Stimulated activated CD8-positive, alpha-beta memory T cell treated with anti-CD3 and anti-CD28 coated beads, Interleukin-7, amount 100 ng/mL, for 24 hours (primary cell): ENCODE measurements at regions not wholly inside any gene's neighbourhood (a gene's known extent, or its start where the extent isn't known, plus 50 kb on each side); places are given as distances from the start of the nearest gene placed in this dataset.

ENCODE experiments used
- DNase-seq: peaks from one replicate; pipeline ENCODE4 v3.0.0-alpha.2; 2020; ENCODE audit warnings: low read depth

- DNase-seq: no peak
These were observed 50.4 kb downstream of the RTL9 start for GRCh38 chrX:110408949-110409588.

- no peak for DNase-seq
These were observed 51.3 kb downstream of the RTL9 start for GRCh38 chrX:110409925-110410324.

- DNase-seq: no peak
These were observed 52.0 kb downstream of the RTL9 start for GRCh38 chrX:110410603-110411002.

- peak; percentile 19 for DNase-seq
These were observed 54.5 kb downstream of the RTL9 start for GRCh38 chrX:110412971-110413726.

GRCh38 chrX:110413727-110414124, 55.1 kb downstream of the RTL9 start:
- DNase-seq: no peak

GRCh38 chrX:110414273-110414672, 55.6 kb downstream of the RTL9 start:
- DNase-seq: no peak

- DNase-seq: no peak
These were observed 56.2 kb downstream of the RTL9 start for GRCh38 chrX:110414679-110415439.

GRCh38 chrX:110415440-110416170, 57.0 kb downstream of the RTL9 start:
- DNase-seq: no peak

GRCh38 chrX:110417128-110417527, 58.5 kb downstream of the RTL9 start:
- no peak for DNase-seq

GRCh38 chrX:110418316-110419235, 59.9 kb downstream of the RTL9 start:
- no peak for DNase-seq

GRCh38 chrX:110419512-110419911, 60.9 kb downstream of the RTL9 start:
- no peak for DNase-seq

GRCh38 chrX:110420771-110421499, 62.3 kb downstream of the RTL9 start:
- DNase-seq: no peak

- no peak for DNase-seq
These were observed 63.1 kb downstream of the RTL9 start for GRCh38 chrX:110421500-110422455.

GRCh38 chrX:110425222-110426154, 66.8 kb downstream of the RTL9 start:
- DNase-seq: no peak

GRCh38 chrX:110426155-110426504, 67.5 kb downstream of the RTL9 start:
- no peak for DNase-seq

GRCh38 chrX:110427076-110427475, 68.4 kb downstream of the RTL9 start:
- no peak for DNase-seq

GRCh38 chrX:110428144-110428543, 69.5 kb downstream of the RTL9 start:
- DNase-seq: no peak
